HG02798 (cell line): ENCODE measurements at regions not wholly inside any gene's neighbourhood (a gene's known extent, or its start where the extent isn't known, plus 50 kb on each side); places are given as distances from the start of the nearest gene placed in this dataset.

Experiments used
- ATAC-seq: cut with Tn5 transposase; IDR thresholded peaks from one replicate; pipeline ENCODE4 v1.9.1; 2021; ENCODE audit warnings: mild to moderate bottlenecking; ENCODE audit not compliant: unreplicated experiment, poor library complexity

GRCh38 chr11:116510886-116511650 is 261.7 kb downstream of the BUD13 start:
- no peak for ATAC-seq

DNA sequence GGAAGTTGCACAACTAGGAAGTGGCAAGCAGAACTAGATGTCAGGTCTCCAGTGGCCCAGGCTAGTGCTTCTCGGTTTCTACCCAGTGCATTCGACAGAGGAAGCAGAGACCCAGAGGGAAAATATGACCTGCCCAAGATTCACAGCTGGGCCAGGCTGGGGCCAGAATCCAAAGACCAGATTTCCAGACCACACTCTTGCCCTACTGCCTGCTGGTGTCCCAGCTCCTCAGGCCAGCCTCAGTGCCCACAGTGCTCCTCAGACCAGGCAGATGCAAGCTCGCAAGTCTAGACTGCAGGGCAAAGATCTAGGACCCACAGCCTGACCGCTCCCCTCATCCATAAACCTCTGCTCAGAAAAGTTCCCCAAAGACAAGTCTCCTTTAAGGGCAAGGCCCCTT is 262.6 kb downstream of the BUD13 start:
- no peak for ATAC-seq

DNA sequence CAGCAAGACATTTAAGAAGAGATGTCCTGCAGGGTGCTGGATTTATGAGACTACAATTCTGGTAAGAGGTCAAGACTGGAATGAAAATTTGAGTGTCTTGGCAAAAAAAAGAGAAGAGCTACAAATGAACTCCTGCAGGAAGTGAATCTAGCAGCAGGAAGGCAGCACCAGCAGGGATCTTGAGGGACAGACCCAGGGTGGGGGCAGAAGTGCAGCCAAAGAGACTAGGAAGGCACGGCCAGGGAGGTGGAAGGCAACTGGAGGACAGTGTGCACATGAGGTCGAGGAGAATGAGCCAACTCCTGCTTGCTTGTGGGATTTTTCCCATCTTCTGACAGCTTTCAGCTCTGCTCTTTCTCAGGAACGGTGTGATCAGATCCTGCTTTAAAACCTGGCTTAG is 263.2 kb downstream of the BUD13 start:
- ATAC-seq: no peak

GRCh38 chr11:116507849-116508695 is 264.7 kb downstream of the BUD13 start:
- no peak for ATAC-seq

GRCh38 chr11:116507016-116507415 is 265.8 kb downstream of the BUD13 start:
- no peak for ATAC-seq

DNA sequence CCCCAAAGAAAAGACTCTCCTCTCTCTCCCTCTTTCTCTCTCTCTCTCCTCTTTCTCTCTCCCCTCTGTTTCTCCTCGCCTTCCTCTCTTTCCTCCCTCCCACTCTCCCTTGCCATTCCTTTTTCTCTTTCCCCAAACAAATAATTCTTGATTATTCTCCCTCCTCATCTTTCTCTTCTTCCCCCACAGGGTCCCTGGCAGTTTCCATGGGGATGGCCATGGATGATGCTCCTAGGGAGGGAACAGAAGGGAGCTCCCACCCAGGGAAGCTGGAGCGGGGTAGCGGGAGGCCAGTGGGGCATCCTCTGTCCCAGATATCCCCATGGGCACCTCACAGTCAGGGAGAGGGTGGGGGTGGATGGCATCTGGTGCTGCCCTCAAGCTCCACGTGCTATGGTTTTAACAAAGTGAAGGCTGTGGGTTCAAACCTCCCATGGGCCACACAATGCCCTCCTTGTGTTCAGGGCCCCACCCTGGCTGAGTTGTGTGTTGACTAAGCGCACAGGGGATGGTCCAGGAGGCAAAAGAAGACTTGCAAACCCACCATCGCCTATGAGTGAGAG is 266.4 kb downstream of the BUD13 start:
- ATAC-seq: no peak

DNA sequence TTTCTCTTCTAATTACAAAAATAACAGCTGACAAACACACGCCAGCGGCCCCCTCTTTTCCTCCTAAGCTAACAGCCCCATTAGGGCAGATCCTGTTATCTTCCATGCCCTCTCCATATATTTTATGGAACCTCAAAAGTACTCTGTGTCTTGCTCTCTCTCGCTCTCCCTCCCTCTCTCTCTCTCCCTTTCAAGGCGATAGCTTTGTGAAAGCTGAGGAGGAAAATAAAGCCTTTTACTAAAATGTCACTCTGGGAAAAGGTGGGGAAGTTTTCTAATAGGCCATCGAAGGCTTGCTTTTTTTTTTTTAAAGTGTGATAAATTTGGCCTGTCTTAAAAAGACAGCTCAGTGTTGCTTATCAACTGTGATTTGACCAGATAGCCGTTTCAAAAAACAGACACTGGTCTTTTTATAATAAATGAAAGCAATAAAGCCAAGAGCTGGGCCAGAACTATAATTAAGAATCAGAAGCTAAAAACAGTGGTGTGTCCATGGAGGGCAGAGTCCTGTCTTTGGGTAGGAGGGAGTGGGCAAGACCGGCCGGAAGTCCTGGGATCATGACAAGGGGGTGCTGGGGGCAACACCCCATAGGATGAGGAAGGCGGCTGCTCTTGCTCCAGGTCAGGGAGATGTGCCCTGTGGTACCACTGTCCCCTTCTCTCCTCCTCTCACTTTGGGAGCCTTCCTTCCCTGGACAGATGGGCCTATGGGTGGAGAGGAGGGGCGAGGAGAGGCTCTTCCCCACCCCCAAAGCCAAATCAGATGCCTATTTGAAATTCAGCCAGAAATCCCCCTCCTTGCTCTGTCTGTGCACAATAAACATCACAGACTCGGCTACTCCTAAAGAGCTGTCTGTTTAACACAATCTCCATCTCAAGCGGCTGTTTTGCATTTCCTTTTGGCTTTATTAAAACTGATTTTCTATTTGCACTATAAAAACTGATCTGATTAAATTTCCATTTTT is 267.2 kb downstream of the BUD13 start:
- no peak for ATAC-seq

GRCh38 chr11:116504541-116505297 is 268.1 kb downstream of the BUD13 start:
- no peak for ATAC-seq

- ATAC-seq: no peak
Measured at GRCh38 chr11:116503216-116504160, 269.3 kb downstream of the BUD13 start.

- no peak for ATAC-seq
Measured at GRCh38 chr11:116502641-116503061, 270.1 kb downstream of the BUD13 start.

DNA sequence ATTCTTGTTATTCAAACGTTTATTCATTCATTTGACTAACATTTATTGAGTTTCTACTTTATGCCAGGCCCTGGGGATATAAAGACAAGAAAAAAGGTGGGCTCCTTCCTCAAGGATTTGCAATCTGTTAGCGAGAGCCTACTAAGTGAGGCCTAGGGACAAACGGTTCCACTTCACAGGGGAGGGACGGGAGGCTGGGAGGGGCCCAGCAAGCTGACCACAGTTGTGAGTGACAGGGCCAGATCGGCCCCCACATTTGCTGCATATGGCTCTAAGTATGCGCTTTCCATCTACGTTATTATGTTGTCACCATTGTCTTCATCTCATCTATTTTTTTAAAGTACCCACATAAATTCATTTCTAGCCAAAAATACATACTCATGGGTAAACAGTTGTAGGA is 271.1 kb downstream of the BUD13 start:
- no peak for ATAC-seq

GRCh38 chr11:116500947-116501602 is 271.7 kb downstream of the BUD13 start:
- no peak for ATAC-seq

- ATAC-seq: no peak
Measured at GRCh38 chr11:116500026-116500946, 272.5 kb downstream of the BUD13 start.

DNA sequence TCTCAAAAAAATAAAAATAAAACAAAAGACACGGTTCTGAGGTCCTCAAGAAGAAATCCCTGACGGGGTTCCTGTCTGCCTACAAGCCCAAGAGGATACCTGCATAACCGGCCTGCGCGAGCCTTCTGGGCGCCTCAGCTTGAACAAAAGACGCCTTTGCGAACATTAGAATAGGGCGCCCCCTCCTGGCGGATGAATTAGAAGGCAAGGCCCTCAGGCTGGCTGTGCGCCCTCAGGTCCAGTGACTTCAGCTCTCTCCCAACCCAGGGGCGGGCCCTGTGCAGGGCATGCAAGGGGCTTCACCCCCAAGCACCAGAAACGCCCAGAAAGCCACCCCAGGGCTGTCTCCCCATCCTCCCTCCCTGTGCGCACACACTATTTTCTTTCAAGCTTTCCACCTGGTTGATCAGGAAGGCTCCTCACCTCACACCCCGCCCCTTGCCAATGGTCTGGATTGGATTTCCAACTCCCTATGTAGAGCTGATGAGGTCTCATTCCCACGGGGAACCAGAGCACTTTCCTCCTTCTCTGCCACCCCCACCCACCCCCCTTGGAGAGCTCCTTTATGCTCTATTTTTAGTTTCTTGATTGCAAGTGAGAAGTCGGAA is 273.3 kb downstream of the BUD13 start:
- no peak for ATAC-seq

- ATAC-seq: no peak
Measured at GRCh38 chr11:116498161-116498560, 274.6 kb downstream of the BUD13 start.

- ATAC-seq: no peak
Measured at GRCh38 chr11:116492600-116492999, 280.2 kb downstream of the BUD13 start.
